T-helper 2 cell treated with Interferon-gamma antibody and Interleukin-4, amounts not matched to agents 5 μg/mL and 100 μg/mL, for 36 hours (primary cell): ENCODE measurements at regions not wholly inside any gene's neighbourhood (a gene's known extent, or its start where the extent isn't known, plus 50 kb on each side); places are given as distances from the start of the nearest gene placed in this dataset.
"Not testable (repeated sequence)": the region's sequence is repeated elsewhere in the genome, so short reads cannot be mapped to it uniquely, and the experiment has no call there.

ENCODE experiments used
- DNase-seq: peaks from one replicate; pipeline ENCODE4 v3.0.0; 2021; ENCODE audit warnings: low spot score
- H3K27ac Mint-ChIP-seq: one replicate; pipeline ENCODE4 v1.8.0; 2021; ENCODE audit warnings: mild to moderate bottlenecking, mixed read lengths
- H3K27me3 Mint-ChIP-seq: one replicate; pipeline ENCODE4 v1.8.0; 2021; ENCODE audit warnings: low read depth, mixed read lengths
- H3K36me3 Mint-ChIP-seq: one replicate; pipeline ENCODE4 v1.8.0; 2021; ENCODE audit warnings: low read depth, mixed read lengths
- H3K4me1 Mint-ChIP-seq: one replicate; pipeline ENCODE4 v1.8.0; 2021; ENCODE audit warnings: low read depth, mixed read lengths
- H3K4me3 Mint-ChIP-seq: one replicate; pipeline ENCODE4 v1.8.0; 2022; ENCODE audit warnings: mild to moderate bottlenecking, moderate library complexity, mixed read lengths
- H3K9me3 Mint-ChIP-seq: one replicate; pipeline ENCODE4 v1.8.0; 2021; ENCODE audit warnings: mixed read lengths

DNA sequence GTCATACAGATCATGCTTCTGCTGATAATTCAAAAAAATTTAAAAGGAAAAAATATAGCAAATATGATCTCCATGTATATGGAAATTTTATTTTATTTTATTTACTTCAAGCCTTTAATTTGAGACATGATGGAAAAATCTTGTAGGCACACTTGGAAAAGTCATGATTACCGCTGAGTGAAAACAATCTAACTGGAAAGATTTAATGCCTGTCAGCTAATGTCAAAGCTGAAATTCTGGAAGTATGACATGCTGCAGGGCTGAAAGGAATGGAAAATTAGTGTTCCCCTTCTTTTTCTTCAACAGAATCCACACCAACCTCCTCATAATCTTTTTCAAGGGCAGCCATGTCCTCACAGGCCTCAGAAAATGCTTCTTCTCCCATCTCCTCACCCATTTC is 58.2 kb downstream of the RPRM start:
- no peaks in the 10 kb centered on the region for H3K9me3 Mint-ChIP-seq
- H3K4me1 Mint-ChIP-seq, result no peaks in the 10 kb centered on the region
- no peak overlapping the region for H3K4me3 Mint-ChIP-seq
- no peaks in the 10 kb centered on the region for H3K27me3 Mint-ChIP-seq
- H3K36me3 Mint-ChIP-seq, result no peaks in the 10 kb centered on the region
- H3K27ac Mint-ChIP-seq, result no peak overlapping the region
- DNase-seq, result no peak

DNA sequence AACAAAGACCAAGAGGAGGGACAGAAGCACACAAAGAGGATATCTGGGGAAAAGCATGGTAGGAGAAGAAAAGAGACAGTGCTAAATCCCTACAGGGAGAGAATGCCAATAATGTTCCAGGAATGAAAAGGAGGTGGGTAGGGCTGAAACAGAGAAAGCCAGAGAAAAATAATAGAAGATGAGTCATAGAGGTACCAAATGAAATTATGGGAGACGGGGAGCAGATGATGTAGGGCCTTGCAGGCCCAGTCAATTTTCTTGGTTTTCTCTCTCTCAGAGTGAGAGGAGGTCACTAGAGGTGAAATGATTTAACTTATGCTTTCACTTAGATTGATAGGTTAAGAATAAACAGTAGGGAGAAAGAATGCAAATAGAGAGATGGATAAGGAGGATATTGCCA is 61.5 kb downstream of the RPRM start:
- Mint-ChIP-seq H3K27ac (no peak overlapping the region), H3K9me3 (no peaks in the 10 kb centered on the region), H3K27me3 (no peaks in the 10 kb centered on the region), H3K4me1 (no peaks in the 10 kb centered on the region), H3K36me3 (no peaks in the 10 kb centered on the region), H3K4me3 (no peak overlapping the region)
- DNase-seq, result no peak

DNA sequence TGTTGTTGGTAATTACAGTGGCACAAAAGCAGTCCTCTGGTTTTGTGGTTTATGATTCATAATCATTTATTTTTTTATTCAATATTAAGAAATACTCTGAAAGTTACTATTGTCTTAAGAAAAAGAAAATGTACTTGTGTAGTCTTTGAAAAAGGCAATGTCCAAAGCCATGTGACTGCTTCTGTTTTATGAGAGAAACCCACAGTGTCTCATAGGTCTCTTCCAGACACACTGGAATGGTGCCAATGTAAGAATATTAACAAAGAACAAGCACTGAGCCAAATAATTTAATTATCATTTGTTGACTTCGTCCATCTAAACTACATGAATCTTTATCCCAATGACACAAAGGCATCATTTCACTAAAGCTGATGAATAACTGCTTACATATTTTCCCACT is 62.5 kb downstream of the RPRM start:
- no peak overlapping the region for H3K27ac Mint-ChIP-seq
- no peak overlapping the region for H3K4me3 Mint-ChIP-seq

GRCh38 chr2:153408710-153409385 is 69.7 kb downstream of the RPRM start:
- Mint-ChIP-seq H3K36me3 (no peaks in the 10 kb centered on the region), H3K4me3 (no peak overlapping the region), H3K9me3 (no peaks in the 10 kb centered on the region), H3K27ac (no peak overlapping the region), H3K27me3 (no peaks in the 10 kb centered on the region), H3K4me1 (no peaks in the 10 kb centered on the region)
- DNase-seq, result no peak

More for the DNA sequence above, 62.5 kb downstream of the RPRM start:
- Mint-ChIP-seq H3K4me1 (no peaks in the 10 kb centered on the region), H3K36me3 (no peaks in the 10 kb centered on the region), H3K27me3 (no peaks in the 10 kb centered on the region), H3K9me3 (no peaks in the 10 kb centered on the region)
- DNase-seq, result no peak

GRCh38 chr2:153405196-153405595 is 73.4 kb downstream of the RPRM start:
- no peak for DNase-seq
- H3K9me3 Mint-ChIP-seq, result no peaks in the 10 kb centered on the region
- no peaks in the 10 kb centered on the region for H3K36me3 Mint-ChIP-seq
- H3K27ac Mint-ChIP-seq, result no peak overlapping the region
- no peak overlapping the region for H3K4me3 Mint-ChIP-seq
- no peaks in the 10 kb centered on the region for H3K4me1 Mint-ChIP-seq
- no peaks in the 10 kb centered on the region for H3K27me3 Mint-ChIP-seq

DNA sequence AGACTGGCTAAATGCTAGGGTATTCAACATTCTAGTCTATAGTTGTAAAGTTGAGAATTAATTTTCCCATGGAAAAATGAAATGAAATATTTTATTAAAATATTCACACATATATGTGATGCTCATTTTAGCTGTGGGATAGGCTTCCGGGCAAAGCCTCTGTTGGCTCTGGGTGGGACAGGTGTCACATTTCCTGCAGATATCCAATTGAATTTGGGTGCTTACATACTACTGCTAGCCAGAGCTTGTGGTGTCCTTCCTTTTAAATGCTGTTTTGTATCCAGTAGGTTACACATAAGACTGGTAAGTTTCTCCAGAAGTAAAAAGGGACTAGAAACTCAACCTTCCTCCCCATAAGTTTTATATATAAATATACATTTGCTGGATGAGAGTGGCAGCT is 73.8 kb downstream of the RPRM start:
- H3K9me3 Mint-ChIP-seq, result no peaks in the 10 kb centered on the region
- DNase-seq, result no peak
- H3K4me1 Mint-ChIP-seq, result no peaks in the 10 kb centered on the region
- H3K36me3 Mint-ChIP-seq, result no peaks in the 10 kb centered on the region
- no peaks in the 10 kb centered on the region for H3K27me3 Mint-ChIP-seq
- no peak overlapping the region for H3K27ac Mint-ChIP-seq
- H3K4me3 Mint-ChIP-seq, result no peak overlapping the region

DNA sequence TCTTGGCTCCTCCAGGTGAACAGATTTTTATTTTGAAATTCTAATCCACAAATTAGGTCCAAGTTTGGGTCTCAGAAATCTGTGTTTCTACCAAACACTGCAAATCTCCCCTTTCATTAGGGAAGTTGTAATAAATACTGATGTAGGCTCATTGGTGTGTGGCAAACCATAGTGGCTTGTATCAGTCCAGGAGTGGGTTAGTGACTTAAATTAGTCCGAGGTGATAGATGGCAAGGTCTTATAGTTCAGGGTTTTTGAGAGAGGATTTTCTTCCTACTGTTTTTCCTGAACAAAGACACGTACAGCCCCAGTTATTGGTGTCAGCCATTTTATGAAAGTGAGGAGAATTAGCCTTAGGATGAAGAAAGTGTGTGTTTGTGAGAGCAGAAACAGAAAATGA is 74.6 kb downstream of the RPRM start:
- H3K27me3 Mint-ChIP-seq, result no peaks in the 10 kb centered on the region

DNA sequence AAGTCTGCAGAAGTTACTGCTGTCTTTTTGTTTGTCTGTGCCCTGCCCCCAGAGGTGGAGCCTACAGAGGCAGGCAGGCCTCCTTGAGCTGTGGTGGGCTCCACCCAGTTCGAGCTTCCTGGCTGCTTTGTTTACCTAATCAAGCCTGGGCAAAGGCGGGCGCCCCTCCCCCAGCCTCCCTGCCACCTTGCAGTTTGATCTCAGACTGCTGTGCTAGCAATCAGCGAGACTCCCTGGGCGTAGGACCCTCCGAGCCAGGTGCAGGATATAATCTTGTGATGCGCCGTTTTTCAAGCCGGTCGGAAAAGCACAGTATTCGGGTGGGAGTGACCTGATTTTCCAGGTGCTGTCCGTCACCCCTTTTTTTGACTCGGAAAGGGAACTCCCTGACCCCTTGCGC is 75.2 kb downstream of the RPRM start:
- H3K36me3 Mint-ChIP-seq, DNase-seq, H3K9me3 Mint-ChIP-seq, H3K27ac Mint-ChIP-seq, H3K4me3 Mint-ChIP-seq, H3K4me1 Mint-ChIP-seq, H3K27me3 Mint-ChIP-seq: not testable (repeated sequence)

More for the DNA sequence above, 74.6 kb downstream of the RPRM start:
- H3K4me1 Mint-ChIP-seq, result no peaks in the 10 kb centered on the region
- no peaks in the 10 kb centered on the region for H3K9me3 Mint-ChIP-seq
- no peak overlapping the region for H3K4me3 Mint-ChIP-seq
- H3K27ac Mint-ChIP-seq, result no peak overlapping the region
- no peak for DNase-seq
- no peaks in the 10 kb centered on the region for H3K36me3 Mint-ChIP-seq

- Mint-ChIP-seq H3K27me3 (no peaks in the 10 kb centered on the region), H3K4me1 (no peaks in the 10 kb centered on the region), H3K4me3 (no peak overlapping the region), H3K9me3 (no peaks in the 10 kb centered on the region), H3K27ac (no peak overlapping the region), H3K36me3 (no peaks in the 10 kb centered on the region)
- DNase-seq, result no peak
These were observed 83.9 kb downstream of the RPRM start for GRCh38 chr2:153394686-153395085.

DNA sequence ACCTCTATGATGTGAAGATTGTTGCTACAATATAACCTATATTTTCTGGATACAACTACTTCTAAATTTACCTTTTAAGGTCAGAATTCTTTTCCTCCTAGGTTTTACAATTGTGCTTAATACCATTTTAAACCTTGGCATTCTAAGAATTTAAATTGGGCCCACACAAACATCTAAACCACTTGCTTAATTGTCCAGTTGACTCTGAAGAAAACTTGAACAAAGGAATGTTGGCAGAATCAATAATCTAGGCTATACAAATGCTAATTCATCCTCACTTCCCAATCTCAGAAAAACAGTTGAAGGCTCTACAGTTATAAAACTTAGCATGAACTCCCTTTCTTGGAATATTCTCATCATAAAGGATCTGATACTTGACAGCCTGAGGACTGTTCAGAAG is 84.3 kb downstream of the RPRM start:
- no peaks in the 10 kb centered on the region for H3K27me3 Mint-ChIP-seq
- no peaks in the 10 kb centered on the region for H3K4me1 Mint-ChIP-seq
- no peak overlapping the region for H3K4me3 Mint-ChIP-seq
- no peak overlapping the region for H3K27ac Mint-ChIP-seq
- no peaks in the 10 kb centered on the region for H3K9me3 Mint-ChIP-seq
- H3K36me3 Mint-ChIP-seq, result no peaks in the 10 kb centered on the region
- DNase-seq, result no peak

DNA sequence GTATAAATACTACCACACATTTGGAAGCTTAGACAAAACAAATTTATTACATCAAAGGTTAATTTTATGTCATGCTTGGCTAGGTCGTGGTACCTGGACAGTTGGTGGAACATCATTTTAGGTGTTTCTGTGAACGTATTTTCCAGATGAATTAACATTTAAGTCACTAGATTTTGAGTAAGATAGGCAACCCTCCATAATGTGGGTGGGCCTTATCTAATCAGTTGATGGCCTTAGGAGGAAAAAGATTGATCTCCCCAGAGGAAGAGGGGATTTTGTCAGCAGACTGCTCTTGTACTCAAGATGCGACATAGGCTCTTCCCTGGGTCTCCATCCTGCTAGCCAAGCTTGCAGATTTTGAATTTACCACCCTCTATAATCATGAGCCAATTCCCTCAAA is 85.0 kb downstream of the RPRM start:
- no peak overlapping the region for H3K4me3 Mint-ChIP-seq
- no peaks in the 10 kb centered on the region for H3K9me3 Mint-ChIP-seq
- no peaks in the 10 kb centered on the region for H3K36me3 Mint-ChIP-seq
- no peak for DNase-seq
- H3K4me1 Mint-ChIP-seq, result no peaks in the 10 kb centered on the region
- H3K27me3 Mint-ChIP-seq, result no peaks in the 10 kb centered on the region
- no peak overlapping the region for H3K27ac Mint-ChIP-seq

DNA sequence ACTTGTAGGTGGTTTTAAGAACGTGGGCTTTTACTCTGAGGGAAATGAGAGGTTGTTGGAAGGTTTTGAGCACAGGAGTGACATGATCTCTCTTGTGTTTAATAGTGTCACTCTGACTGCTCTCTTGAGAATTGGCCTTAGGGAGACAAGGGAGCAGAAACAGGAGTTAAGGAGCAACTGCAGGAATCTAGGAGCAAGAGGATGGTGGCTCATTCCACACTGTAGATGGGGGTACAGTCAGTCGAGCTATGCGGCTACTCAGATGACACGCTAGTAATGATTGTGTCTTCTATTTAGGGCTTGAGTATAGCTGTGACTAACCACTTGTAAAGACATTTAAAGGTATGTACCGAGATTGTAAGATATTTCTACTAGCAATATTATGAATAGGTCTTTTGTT is 87.4 kb downstream of the RPRM start:
- H3K4me1 Mint-ChIP-seq, result no peaks in the 10 kb centered on the region

GRCh38 chr2:153388246-153388645 is 90.3 kb downstream of the RPRM start:
- Mint-ChIP-seq H3K4me1 (no peaks in the 10 kb centered on the region), H3K27me3 (no peaks in the 10 kb centered on the region), H3K4me3 (no peak overlapping the region), H3K27ac (no peak overlapping the region), H3K9me3 (no peaks in the 10 kb centered on the region), H3K36me3 (no peaks in the 10 kb centered on the region)
- no peak for DNase-seq

More for the DNA sequence above, 87.4 kb downstream of the RPRM start:
- H3K27me3 Mint-ChIP-seq, result no peaks in the 10 kb centered on the region
- no peaks in the 10 kb centered on the region for H3K9me3 Mint-ChIP-seq
- H3K4me3 Mint-ChIP-seq, result no peak overlapping the region
- no peaks in the 10 kb centered on the region for H3K36me3 Mint-ChIP-seq
- DNase-seq, result no peak
- no peak overlapping the region for H3K27ac Mint-ChIP-seq

- H3K27ac Mint-ChIP-seq, result no peak overlapping the region
- no peak overlapping the region for H3K4me3 Mint-ChIP-seq
- no peaks in the 10 kb centered on the region for H3K27me3 Mint-ChIP-seq
- no peaks in the 10 kb centered on the region for H3K9me3 Mint-ChIP-seq
- no peak for DNase-seq
- no peaks in the 10 kb centered on the region for H3K4me1 Mint-ChIP-seq
- no peaks in the 10 kb centered on the region for H3K36me3 Mint-ChIP-seq
These were observed 91.4 kb downstream of the RPRM start for GRCh38 chr2:153387203-153387602.

DNA sequence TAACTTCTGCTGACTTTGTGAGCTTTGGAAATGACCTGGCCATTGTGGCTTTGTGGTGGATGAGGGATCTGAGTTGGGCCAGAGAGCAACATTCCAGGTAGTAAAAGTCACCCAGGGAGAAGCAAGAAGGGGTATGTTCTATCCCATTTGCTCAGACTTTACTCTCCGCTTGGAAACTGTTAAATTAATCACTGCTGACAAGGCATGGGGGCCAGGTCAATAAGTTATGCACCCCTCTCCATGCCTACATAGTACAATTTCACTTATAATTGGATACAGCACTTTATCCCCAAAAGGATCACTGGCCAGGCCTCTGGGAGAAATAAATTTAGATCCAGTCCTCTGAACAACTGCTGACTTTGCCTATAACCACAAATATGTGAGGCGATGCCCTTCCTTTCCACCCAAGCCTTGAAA is 92.1 kb downstream of the RPRM start:
- Mint-ChIP-seq H3K4me1 (no peaks in the 10 kb centered on the region), H3K27ac (no peak overlapping the region), H3K27me3 (no peaks in the 10 kb centered on the region), H3K4me3 (no peak overlapping the region), H3K36me3 (no peaks in the 10 kb centered on the region), H3K9me3 (no peaks in the 10 kb centered on the region)
- DNase-seq, result no peak
